NCI-H187 treated with DMSO at 0.1 percent for 48 hours (cell line): ENCODE measurements at regions not wholly inside any gene's neighbourhood (a gene's known extent, or its start where the extent isn't known, plus 50 kb on each side); places are given as distances from the start of the nearest gene placed in this dataset.
"Not testable (repeated sequence)": the region's sequence is repeated elsewhere in the genome, so short reads cannot be mapped to it uniquely, and the experiment has no call there.

Experiments
- DNase-seq: peaks from one replicate; lab custom pipeline; 2025; lab: John Stamatoyannopoulos, UW

DNA sequence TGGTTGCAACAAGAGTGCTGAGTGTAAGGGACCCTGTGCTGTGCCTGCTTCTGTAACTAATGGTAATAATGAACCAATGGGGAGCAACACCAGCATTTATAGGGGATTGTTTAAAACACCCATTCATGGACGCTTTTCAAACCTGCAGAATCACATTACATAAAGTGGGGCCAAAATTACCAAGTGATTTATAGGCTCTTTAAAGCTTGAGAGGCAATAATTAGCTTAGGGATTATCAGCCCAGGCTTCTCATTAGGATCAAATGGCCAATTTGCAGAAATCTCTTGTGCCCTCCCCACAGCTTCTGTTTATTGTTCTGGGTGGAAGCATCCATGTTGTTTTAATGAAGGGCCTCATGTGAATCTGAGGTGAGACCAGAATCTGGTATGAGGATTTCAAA lies 125.5 kb downstream of the ZNF486 start:
- not testable (repeated sequence) for DNase-seq

DNA sequence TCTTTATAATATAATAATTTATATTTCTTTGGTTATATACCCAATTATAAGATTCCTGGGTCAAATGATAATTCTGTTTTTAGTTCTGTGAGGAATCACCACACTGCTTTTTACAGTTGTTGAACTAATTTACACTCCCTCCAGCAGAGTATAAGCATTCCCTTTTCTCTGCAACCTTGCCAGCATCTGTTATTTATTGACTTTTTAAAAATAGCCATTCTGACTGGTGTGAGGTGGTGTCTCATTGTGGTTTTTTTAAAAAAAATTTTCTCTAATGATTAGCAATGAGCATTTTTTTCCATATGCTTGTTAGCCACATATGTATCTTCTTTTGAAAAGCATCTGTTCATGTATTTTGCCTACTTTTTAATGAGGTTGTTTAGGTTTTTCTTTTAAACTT lies 122.2 kb downstream of the ZNF486 start:
- DNase-seq, result no peak

DNA sequence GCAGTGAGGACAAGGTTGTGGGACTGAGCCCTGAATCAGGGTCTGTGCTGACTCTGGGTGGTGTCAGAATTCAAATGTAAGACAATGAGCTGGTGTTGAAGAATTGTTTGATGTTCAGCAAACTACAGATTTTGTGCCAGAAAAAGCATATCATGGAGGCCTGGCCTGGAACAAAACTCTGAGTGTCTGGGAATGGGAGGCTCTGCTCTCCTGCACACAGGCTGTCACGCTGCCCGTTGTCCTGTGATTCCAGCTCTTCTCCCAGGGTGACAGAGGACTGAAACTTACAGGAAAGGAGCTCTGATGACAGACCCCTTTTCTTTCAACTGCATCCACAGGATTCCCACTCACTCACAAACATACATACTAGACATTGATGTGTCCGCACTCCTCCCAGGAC lies 120.1 kb downstream of the ZNF486 start:
- DNase-seq, result no peak

DNA sequence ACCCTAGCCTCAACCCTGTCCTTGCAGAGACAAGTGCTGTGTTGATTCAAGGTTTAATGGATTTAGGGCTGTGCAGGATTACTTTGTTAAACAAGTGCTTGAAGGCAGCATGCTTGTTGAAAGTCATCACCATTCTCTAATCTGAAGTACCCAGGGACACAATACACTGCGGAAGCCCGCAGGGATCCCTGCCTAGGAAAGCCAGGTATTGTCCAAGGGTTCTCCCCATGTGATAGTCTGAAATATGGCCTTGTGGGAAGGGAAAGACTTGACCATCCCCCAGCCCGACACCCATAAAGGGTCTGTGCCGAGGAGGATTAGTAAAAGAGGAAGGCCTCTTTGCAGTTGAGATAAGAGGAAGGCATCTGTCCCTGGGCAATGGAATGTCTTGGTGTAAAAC lies 118.9 kb downstream of the ZNF486 start:
- DNase-seq, result peak; percentile 59

DNA sequence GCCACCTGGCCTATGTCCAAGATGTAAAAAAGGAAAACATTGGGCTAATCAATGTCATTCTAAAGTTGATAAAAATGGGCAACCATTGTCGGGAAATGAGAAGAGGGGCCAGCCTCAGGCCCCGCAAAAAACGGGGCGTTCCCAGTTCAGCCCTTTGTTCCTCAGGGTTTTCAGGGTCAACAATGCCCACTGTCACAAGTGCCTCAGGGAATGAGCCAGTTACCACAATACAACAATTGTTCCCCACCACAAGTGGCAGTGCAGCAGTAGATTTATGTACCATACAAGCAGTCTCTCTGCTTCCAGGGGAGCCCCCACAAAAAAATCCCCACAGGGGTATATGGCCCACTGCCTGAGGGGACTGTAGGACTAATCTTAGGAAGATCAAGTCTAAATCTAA lies 112.5 kb downstream of the ZNF486 start:
- no peak for DNase-seq

DNA sequence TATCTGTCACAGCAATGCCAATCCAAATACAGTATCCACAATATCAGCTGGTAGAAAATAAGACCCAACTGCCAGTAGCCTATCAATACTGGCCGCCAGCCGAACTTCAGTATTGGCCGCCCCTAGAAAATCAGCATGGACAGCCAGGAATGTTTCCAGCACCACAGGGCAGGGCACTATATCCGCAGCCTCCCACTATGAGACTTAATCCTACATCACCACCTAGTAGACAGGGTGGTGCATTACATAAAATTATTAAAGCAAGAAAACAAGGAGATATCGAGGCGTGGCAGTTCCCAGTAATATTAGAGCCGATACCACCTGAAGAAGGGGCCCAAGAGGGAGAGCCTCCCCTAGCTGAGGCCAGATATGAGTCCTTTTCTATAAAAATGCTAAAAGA lies 111.3 kb downstream of the ZNF486 start:
- DNase-seq, result no peak

DNA sequence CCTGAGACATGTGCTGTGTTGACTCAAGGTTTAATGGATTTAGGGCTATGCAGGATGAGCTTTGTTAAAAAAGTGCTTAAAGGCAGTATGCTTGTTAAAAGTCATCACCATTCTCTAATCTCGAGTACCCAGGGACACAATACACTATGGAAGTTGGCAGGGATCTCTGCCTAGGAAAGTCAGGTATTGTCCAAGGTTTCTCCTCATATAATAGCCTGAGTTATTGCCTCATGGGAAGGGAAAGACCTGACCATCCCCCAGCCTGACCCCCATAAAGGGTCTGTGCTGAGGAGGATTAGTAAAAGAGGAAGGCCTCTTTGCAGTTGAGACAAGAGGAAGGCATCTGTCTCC lies 109.7 kb downstream of the ZNF486 start:
- not testable (repeated sequence) for DNase-seq

DNA sequence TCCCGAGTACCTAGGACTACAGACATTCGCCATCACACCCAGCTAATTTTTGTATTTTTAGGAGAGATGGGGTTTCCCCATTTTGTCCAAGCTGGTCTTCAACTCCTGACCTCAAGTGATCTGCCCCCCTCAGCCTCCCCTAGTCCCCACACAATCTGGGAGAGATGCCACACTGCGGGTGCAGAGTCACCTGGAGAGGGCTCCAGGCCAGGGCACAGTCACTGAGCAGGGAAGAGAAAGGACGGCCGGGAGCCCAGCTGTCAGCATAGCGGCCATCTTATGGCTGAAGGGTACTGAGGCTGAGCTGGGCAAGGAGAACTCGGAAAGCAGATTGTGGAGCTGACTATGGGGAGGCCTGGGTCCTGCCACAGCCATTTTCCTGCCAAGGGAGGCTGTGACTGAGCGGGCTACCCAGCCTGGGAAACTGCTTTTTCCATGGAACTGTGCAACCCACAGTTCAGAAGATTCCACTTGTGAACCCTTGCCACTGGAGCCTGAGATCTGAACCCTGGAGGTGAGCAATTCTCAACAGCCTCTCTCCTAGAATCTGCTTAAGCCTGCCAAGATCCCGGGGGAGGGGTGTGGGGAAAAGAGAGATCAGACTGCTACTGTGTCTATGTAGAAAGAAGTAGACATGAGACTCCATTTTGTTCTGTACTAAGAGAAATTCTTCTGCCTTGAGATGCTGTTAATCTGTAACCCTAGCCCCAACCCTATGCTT lies 109.2 kb downstream of the ZNF486 start:
- DNase-seq, result no peak

DNA sequence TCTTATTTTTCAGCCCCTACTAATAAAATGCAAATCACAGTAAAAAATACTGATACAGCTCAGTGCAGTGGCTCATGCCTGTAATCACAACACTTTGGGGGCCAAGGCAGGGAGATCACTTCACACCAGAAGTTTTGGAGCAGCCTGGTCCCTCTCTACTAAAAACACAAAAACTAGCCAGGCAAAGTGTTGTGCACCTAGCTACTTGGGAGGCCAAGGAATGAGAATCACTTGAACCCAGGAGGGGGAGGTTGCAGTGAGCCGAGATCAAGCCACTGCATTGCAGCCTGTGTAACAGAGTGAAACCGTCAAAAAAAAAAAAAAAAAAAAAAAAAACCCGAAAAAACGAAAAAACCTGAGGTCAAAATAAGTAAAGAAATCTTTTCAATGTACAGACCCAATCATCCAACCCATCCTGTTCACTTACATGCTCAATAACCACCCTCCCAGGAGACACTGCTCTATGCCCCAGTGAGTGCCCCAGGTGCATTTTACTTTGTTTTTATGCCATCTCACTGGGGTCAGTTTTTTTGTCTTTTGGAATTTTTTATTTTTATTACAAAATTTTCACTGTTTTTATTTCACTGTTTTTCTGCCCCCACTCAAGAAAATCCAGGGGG lies 107.0 kb downstream of the ZNF486 start:
- DNase-seq, result no peak

DNA sequence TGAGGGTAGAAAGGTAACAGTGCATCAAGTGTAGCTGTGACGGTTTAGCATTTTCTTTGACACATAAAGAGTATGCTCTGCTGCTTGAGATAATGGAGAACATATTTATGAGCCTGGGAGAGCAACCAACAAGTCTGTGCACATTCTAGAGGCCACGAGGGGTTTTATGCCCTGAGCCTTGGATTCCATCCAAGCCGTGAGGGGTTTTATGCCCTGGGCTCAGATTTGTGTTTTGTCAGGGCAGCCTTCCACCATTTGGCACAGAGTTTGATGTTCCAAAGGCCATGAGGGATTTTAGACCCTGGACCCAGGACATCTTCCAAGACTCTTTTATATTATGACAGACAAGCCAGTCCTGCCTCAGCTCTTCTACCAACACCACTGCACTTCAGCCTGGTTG lies 106.4 kb downstream of the ZNF486 start:
- DNase-seq, result no peak

DNA sequence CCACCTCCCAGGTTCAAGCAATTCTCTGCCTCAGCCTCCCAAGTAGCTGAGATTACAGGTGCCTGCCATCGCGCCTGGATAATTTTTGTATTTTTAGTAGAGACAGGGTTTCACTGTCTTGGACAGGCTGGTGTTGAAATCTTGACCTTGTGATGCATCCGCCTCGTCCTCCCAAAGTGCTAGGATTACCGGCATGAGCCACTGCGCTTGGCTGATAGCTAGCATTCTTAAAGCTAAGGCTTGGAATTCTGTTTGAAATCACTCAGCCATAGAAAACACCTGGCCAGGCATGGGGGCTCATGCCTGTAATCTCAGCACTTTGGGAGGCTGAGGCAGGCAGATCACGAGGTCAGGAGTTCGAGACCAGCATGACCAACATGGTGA lies 105.6 kb downstream of the ZNF486 start:
- DNase-seq, result not testable (repeated sequence)

DNA sequence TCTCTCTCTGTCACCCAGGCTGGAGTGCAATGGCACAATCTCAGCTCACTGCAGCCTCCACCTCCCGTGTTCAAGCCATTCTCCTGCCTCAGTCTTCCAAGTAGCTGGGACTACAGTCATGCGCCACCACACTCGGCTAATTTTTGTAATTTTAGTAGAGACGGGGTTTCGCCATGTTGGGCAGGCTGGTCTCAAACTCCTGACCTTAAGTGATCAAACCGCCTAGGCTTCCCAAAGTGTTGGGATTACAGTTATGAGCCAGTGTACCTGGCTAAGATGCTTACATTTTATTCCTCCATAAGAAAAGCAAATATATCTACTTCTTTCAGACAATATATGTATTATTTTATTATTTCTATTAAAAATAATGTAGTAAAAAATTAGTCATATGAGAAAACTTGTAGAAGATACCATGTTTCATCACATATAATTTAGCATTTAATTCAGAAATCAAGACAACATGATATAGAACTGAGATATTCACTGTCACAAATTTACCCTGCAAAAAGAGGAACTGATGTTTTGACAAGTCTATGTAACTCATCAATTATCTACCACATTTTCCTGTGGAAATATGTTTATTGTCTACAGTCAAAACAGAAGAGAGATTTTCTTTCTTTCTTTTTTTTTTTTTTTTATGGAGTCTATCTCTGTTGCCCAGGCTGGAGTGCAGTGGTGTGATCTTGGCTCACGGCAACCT lies 105.1 kb downstream of the ZNF486 start:
- not testable (repeated sequence) for DNase-seq

DNA sequence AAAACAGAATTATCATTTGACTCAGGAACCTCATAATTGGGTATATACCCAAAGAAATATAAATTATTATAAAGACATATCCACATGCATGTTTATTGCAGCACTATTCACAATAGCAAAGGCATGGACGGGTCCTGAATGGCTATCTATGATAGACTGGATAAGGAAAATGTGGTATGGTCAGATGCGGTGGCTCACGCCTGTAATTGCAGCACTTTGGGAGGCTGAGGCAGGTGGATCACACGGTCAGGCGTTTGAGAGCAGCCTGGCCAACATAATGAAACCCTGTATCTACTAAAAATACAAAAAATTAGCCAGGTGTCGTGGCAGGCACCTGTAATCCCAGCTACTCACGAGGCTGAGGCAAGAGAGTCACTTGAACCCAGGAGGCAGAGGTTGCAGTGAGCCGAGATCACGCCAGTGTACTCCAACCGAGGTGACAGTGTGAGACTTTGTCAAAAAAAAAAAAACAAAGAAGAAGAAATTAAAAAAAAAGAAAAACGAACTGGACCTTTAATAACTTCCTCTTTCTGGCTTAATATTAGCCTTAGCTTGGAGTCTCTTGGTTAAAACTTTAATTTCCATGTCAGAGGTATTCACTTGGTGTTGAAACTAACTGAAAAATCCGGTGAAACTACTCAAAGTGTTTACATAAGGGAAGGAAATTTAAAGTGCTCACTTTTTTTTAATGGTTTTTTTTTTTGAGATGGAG lies 104.4 kb downstream of the ZNF486 start:
- DNase-seq, result no peak

DNA sequence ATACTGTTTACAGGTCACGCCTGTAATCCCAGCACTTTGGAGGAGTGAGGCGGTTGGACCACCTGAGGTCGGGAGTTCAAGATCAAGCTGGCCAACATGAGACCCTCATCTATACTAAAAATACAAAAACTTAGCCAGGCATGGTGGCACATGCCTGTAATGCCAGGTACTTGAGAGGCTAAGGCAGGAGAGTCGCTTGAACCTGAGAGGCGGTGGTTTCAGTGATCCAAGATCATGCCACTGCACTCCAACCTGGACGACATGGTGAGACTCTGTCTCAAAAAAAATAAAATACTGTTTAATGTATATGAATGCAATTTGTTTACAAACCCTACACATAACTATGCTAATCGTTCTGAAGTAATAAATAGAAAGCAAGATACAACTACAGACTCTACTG lies 102.4 kb downstream of the ZNF486 start:
- DNase-seq, result no peak

DNA sequence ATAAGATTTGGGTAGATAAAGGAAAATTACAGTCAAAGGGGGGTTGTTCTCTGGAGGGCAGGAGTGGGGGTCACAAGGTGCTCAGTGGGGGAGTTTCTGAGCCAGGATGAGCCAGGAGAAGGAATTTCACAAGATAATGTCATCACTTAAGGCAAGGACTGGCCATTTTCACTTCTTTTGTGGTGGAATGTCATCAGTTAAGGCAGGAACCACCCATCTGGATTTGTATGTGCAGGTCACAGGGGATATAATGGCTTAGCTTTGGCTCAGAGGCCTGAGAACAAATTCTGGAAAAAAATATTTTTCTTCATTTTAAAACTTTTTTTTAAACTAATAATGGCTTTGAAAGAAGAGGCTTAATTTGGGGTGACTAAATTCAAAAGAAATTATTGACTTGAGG lies 94.5 kb downstream of the ZNF486 start:
- not testable (repeated sequence) for DNase-seq

DNA sequence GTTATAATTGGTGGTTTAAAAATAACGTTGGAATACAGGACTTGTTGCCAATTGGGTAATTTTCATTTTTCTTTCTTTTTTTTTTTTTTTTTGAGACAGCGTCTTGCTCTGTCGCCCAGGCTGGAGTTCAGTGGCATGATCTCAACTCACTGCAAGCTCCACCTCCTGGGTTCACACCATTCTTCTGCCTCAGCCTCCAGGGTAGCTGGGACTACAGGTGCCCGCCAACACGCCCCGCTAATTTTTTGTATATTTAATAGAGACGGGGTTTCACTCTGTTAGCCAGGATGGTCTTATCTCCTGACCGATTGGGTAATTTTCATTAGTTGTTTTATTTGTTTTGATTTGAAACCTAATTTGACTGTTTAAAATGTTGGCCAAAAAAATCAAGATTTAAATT lies 93.7 kb downstream of the ZNF486 start:
- not testable (repeated sequence) for DNase-seq

DNA sequence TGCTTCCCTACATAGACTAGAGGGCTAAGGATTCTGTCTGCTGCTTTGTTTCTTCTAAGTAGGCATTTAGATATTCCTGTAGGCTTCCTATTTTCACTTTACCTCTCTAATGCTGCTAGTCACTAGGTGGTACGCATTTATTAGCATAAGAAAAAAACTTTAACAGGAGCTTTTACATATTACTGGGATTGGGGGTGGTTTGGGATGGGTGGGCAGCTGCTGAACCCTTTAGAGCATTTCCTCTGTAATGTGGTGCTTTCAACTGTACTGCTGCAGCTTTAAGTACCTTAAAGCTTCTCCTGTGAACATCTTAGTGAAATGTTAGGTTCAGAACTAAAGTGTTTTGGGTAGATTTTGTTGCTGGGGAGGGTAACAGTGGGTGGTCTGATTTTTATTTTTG lies 92.6 kb downstream of the ZNF486 start:
- DNase-seq, result no peak

DNA sequence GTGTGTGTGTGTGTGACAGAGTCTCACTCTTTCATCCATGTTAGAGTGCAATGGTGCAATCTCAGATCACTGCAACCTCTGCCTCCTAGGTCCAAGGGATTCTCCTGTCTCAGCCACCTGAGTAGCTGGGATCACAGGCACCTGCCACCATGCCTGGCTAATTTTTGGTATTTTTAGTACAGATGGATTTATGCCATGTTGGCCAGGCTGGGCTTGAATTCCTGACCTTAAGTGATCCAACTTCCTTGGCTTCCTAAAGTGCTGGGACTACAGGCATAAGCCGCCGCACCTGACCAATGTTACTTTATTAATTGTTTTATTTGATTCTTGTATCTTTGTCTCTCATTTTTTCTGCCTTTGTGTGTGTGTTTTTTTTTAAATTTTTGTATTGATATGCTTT lies 89.6 kb downstream of the ZNF486 start:
- no peak for DNase-seq

DNA sequence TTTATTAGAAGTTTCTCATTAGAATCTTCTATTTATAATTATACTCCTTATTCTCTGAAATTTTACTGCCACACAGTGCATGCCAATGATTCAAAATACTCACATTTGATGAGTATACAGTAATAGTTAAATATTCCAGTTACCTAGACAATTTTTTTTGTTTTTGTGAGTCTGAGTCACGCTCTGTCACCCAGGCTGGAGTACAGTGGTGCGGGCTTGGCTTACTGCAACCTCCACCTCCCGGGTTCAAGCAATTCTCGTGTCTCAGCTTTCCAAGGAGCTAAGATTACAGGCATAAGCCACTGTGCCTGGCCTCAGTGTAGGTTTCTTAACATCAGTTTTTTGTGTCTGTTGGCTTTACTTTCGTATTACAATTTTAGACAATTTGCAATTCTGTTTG lies 87.1 kb downstream of the ZNF486 start:
- DNase-seq, result no peak

DNA sequence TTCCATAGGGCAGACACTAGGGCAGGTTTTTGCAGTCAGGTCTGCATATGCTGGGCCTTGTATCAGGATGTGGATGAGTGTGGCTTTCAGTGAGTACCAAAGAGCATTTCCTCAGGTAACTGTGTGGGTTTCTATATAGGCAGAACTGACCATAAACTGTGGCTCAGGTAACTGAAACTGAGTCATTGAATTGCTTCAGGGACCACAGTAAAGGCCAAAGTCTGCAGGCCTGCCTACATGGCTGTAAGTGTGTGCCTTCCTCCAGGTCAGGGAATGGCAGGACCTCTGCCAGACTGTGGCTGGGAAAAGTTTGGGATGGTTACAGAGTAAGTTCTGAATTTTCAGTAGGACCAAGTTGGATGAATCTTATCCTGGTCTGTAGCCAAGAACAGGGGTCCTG lies 85.6 kb downstream of the ZNF486 start:
- DNase-seq, result no peak

DNA sequence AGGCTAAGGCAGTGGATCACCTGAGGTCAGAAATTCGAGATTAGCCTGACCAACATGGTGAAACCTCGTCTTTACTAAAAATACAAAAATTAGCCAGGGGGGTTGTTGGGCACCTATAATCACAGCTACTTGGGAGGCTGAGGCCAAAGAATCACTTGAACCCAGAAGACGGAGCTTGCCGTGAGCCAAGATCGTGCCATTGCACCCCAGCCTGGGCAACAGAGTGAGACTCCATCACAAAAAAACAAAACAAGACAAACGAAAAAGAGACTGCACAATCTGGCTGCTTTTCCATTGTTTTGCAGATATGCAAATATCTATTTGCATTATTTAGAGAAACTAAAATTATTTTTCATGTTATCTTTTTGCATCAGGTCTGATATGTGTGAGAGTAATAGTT lies 83.6 kb downstream of the ZNF486 start:
- DNase-seq, result no peak

DNA sequence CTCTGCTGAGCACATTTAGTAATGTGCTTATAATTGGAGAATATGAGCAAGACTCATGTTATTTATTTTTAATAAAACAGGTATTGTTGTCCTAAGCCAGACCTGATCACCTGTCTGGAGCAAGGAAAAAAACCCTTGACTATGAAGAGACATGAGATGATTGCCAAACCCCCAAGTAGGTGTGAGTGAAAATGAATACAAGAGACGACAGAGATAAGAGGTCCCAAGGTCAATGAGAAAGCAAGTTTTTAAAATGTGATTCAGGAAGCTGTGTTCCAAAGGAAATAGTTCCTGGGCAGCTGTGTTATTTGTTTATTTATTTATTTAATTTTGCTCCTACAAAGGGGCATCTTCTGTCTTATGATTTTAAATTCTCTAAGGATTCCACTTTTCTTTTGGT lies 83.1 kb downstream of the ZNF486 start:
- DNase-seq, result no peak
